ENCODE measurements at regions not wholly inside any gene's neighbourhood (a gene's known extent, or its start where the extent isn't known, plus 50 kb on each side); places are given as distances from the start of the nearest gene placed in this dataset.

DNA sequence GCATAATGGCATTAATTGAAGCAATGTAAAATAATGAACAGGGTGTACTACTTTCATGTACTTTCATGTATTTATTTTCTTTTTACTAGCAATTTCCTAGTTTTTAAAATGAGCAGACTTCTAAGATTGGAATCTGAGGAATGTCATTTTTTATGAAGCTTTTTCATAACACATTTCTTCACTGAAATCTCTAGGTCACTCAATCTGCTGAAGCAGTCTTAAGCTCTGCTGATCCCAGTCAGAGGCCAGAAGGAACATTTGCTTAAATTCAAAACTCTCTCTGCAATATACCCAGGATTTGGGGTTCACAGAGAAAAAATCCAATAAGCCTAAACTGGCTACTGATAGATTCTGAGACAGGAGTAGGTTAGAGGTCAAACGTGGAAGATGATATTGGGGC, 73.6 kb upstream of the CNTN1 start:
- DNase-seq = no peak

DNA sequence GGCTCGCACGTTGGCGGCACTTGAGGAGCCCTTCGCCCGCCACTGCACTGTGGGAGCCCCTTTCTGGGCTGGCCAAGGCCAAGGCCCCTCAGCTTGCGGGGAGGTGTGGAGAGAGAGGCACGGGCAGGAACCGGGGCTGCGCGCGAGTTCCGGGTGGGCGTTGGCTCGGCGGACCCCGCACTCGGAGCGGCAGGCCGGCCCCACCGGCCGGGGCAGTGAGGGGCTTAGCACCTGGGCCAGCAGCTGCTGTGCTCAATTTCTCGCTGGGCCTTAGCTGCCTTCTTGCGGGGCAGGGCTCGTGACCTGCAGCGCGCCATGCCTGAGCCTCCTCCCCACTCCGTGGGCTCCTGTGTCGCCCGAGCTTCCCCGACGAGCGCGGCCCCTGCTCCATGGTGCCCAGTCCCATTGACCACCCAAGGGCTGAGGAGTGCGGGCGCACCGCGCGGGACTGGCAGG, 71.6 kb upstream of the CNTN1 start:
- DNase-seq = no peak

DNA sequence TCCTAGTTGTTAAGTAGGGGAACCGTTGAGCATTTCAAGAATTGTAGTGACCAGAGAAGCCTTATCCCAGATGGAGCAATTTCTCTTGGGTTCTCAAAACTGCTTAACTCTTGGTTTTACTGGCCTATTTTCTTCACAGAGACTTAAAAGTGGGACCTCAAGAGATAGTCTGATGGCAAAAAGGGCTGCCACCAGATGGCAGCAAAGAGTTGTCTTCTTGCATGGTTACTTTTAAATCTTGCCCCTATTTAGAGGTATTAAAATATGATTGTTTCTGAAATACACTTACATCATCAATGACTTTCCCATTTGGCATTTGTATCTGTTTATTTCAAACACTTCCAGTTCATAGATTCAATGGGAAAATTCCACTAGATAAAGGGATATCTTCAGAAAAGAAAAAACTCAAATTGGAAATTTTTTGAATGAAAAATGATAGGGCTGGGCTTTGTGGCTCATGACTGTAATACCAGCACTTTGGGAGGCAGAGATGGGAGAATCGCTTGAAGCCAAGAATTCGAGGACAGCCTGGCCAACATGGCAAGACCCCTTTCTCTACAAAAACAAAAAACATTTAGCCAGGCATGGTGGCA, 69.9 kb upstream of the CNTN1 start:
- DNase-seq = peak; percentile 54

DNA sequence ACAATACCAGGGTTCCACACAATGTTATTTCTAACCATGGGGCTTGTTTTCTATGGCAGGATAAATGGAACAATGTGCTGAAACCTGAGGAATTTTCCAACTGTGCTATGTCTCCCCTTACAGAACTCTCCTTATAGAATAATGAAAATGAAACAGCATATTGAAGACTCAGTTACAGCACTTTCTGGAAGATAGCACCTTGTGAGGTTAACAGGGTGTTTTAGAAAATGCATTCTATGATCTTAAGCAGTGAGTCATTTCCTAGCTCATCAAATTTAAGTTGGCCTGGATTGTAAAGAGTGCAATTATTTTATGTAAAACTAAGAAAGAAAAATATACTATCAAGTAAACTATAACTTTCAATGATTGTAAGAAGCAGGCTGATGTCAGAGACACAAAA, 60.1 kb upstream of the CNTN1 start:
- DNase-seq = no peak

DNA sequence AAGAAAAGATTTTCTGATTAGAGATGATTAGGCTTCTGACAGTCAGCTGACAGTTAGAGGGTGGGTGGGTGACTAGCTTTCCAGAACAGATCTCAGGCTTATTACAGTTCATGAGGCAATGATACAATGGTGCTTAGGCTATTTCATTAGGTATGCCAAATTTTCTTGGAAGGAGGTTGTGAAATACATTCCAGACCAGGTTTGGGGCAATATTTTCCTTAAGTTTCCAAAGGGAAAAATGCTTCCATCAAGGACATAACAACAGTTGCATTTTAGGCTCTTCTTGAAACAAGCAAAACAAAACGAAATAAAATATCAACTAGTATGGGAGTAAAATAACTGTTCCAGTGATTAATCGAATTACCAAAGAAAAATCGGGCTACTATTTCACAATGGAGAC, 59.3 kb upstream of the CNTN1 start:
- no peak for DNase-seq

DNA sequence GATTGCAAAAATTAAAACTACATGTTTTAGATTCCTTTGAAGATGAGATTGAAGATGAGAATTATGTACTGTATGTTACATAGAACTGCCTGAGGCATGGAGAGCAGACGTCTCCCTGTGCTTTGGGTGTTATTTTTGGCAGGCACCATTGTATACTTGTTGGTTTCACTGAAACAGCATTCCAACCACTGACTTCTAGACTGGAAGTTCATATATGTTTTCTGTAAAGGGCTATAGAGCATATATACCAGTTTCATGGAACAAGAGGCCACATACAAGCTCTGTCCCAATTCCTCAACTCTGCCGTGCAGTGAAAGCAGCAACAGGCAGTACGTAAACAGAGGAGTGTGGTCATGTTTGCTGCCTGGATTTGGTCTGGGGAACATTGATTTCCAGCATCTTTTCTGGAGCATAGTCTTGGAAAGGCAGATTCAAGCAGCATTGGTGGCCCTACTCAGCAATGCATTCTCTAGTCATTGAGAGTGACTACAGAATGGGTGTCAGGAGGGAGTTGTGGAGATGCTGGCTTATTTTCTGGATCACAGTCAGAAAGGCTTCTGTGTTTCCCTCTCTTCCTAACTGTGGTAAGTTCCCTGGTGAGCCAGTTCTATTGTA, 57.6 kb upstream of the CNTN1 start:
- DNase-seq = no peak

DNA sequence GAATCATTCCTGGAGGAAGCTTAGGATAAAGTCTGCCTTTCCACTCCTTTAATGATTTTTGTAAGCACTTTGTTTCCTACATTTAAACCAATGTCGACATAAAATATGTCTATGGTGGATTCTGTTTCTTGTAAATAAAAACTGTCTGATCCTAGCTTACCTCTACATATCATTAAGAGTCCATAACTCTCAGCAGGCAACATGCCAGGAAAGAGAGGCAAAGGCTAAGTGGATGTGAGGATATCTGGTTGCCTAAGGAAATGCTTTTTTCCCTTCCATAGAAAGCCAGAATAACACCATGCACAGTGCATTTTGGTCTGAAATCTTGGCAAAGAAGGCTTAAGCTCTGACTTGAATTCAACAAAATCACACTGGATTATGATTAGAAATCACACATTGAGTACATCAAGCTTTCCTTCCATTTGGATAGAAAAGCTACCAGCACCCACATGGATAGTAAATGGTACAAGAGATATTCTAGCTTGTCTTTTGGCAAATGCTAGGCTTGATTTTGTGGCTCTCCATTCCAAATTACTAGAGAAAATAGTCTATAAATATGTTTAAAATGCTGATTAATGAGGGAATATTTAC, 57.0 kb upstream of the CNTN1 start:
- DNase-seq = no peak
